Activated naive CD4-positive, alpha-beta T cell treated with anti-CD3 and anti-CD28 coated beads, Interleukin-2, amount 50 U/mL, for 72 hours (primary cell): ENCODE measurements at regions not wholly inside any gene's neighbourhood (a gene's known extent, or its start where the extent isn't known, plus 50 kb on each side); places are given as distances from the start of the nearest gene placed in this dataset.
"Not testable (repeated sequence)": the region's sequence is repeated elsewhere in the genome, so short reads cannot be mapped to it uniquely, and the experiment has no call there.

Experiments
- ATAC-seq, 2 donors: fragments of 150-1000 bp; cut with Tn5 transposase; 2 replicates each; pipeline ENCODE4 v1.10.0; 2021; ENCODE audit warnings: mild to moderate bottlenecking in 2 of 2, moderate library complexity in 2 of 2
- DNase-seq, 2 donors: peaks; one replicate each; pipeline ENCODE4 v3.0.0; 2021 to 2022; ENCODE audit warnings: low spot score in 2 of 2
- H3K27ac Mint-ChIP-seq, 2 donors: one replicate each; pipeline ENCODE4 v1.8.0; 2022; ENCODE audit warnings: mild to moderate bottlenecking in 2 of 2, mixed read lengths in 2 of 2
- H3K36me3 Mint-ChIP-seq, 2 donors: one replicate each; pipeline ENCODE4 v1.8.0; 2022; ENCODE audit warnings: mixed read lengths in 2 of 2
- H3K9me3 Mint-ChIP-seq, 2 donors: one replicate each; pipeline ENCODE4 v1.8.0; 2022; ENCODE audit warnings: mixed read lengths in 2 of 2

GRCh38 chr12:126908765-126909142 is 1358.2 kb upstream of the TMEM132C start:
- H3K27ac Mint-ChIP-seq = no peak overlapping the region
- ATAC-seq (no peak), DNase-seq (no peak)
- no peaks in the 10 kb centered on the region for H3K36me3 Mint-ChIP-seq
- H3K9me3 Mint-ChIP-seq = peaks cover 5 to 6% of the 10 kb centered on the region in 2 donors

GRCh38 chr12:126910570-126910969 is 1356.4 kb upstream of the TMEM132C start:
- ATAC-seq (no peak), DNase-seq (no peak)
- Mint-ChIP-seq H3K36me3 (no peaks in the 10 kb centered on the region), H3K9me3 (peaks cover 4% of the 10 kb centered on the region in 2 donors), H3K27ac (no peak overlapping the region)

- no peak for DNase-seq
Measured at GRCh38 chr12:126912111-126912510, 1354.9 kb upstream of the TMEM132C start.

GRCh38 chr12:126914170-126914793 is 1352.7 kb upstream of the TMEM132C start:
- DNase-seq (no peak), ATAC-seq (no peak)
- no peaks in the 10 kb centered on the region for H3K9me3 Mint-ChIP-seq
- H3K27ac Mint-ChIP-seq = no peak overlapping the region
- no peaks in the 10 kb centered on the region for H3K36me3 Mint-ChIP-seq

More at GRCh38 chr12:126912111-126912510, 1354.9 kb upstream of the TMEM132C start:
- Mint-ChIP-seq H3K9me3 (no peaks in the 10 kb centered on the region), H3K27ac (no peak overlapping the region), H3K36me3 (no peaks in the 10 kb centered on the region)
- no peak for ATAC-seq

GRCh38 chr12:126915309-126915708 is 1351.7 kb upstream of the TMEM132C start:
- H3K9me3 Mint-ChIP-seq = no peaks in the 10 kb centered on the region
- H3K36me3 Mint-ChIP-seq = no peaks in the 10 kb centered on the region
- H3K27ac Mint-ChIP-seq = no peak overlapping the region
- ATAC-seq = no peak
- no peak for DNase-seq

GRCh38 chr12:126926023-126926594 is 1340.9 kb upstream of the TMEM132C start:
- Mint-ChIP-seq H3K27ac (no peak overlapping the region), H3K36me3 (no peaks in the 10 kb centered on the region), H3K9me3 (no peaks in the 10 kb centered on the region)
- no peak for DNase-seq
- peak in 1 of 2 donors; percentile 22 for ATAC-seq

GRCh38 chr12:126930234-126930633 is 1336.7 kb upstream of the TMEM132C start:
- Mint-ChIP-seq H3K27ac (no peak overlapping the region), H3K9me3 (no peaks in the 10 kb centered on the region)

GRCh38 chr12:126932156-126932555 is 1334.8 kb upstream of the TMEM132C start:
- ATAC-seq (no peak), DNase-seq (no peak)
- Mint-ChIP-seq H3K36me3 (no peaks in the 10 kb centered on the region), H3K27ac (no peak overlapping the region), H3K9me3 (no peaks in the 10 kb centered on the region)

More at GRCh38 chr12:126930234-126930633, 1336.7 kb upstream of the TMEM132C start:
- DNase-seq (no peak), ATAC-seq (no peak)
- no peaks in the 10 kb centered on the region for H3K36me3 Mint-ChIP-seq

- Mint-ChIP-seq H3K36me3 (no peaks in the 10 kb centered on the region), H3K9me3 (no peaks in the 10 kb centered on the region), H3K27ac (no peak overlapping the region)
- DNase-seq (no peak), ATAC-seq (no peak)
Measured at GRCh38 chr12:126935435-126935834, 1331.5 kb upstream of the TMEM132C start.

GRCh38 chr12:126936181-126936851 is 1330.7 kb upstream of the TMEM132C start:
- Mint-ChIP-seq H3K36me3 (no peaks in the 10 kb centered on the region), H3K9me3 (no peaks in the 10 kb centered on the region), H3K27ac (no peak overlapping the region)
- peak in 1 of 2 donors; percentile 31 for ATAC-seq
- DNase-seq = no peak

GRCh38 chr12:126937431-126937830 is 1329.5 kb upstream of the TMEM132C start:
- H3K9me3 Mint-ChIP-seq = no peaks in the 10 kb centered on the region
- H3K36me3 Mint-ChIP-seq = no peaks in the 10 kb centered on the region
- no peak overlapping the region for H3K27ac Mint-ChIP-seq
- no peak for ATAC-seq
- DNase-seq = no peak

GRCh38 chr12:126944684-126945083 is 1322.3 kb upstream of the TMEM132C start:
- ATAC-seq (peak in 1 of 2 donors; percentile 70), DNase-seq (no peak)
- H3K36me3 Mint-ChIP-seq = no peaks in the 10 kb centered on the region
- H3K9me3 Mint-ChIP-seq = no peaks in the 10 kb centered on the region
- H3K27ac Mint-ChIP-seq = no peak overlapping the region

- H3K27ac Mint-ChIP-seq, DNase-seq, H3K9me3 Mint-ChIP-seq, ATAC-seq, H3K36me3 Mint-ChIP-seq: not testable (repeated sequence)
Measured at GRCh38 chr12:126946958-126947357, 1320.0 kb upstream of the TMEM132C start.

GRCh38 chr12:126949558-126949957 is 1317.4 kb upstream of the TMEM132C start:
- Mint-ChIP-seq H3K9me3 (no peaks in the 10 kb centered on the region), H3K27ac (no peak overlapping the region), H3K36me3 (no peaks in the 10 kb centered on the region)
- DNase-seq (no peak), ATAC-seq (no peak)

GRCh38 chr12:126950266-126950665 is 1316.7 kb upstream of the TMEM132C start:
- no peak overlapping the region for H3K27ac Mint-ChIP-seq
- no peak for ATAC-seq
- no peaks in the 10 kb centered on the region for H3K9me3 Mint-ChIP-seq
- no peaks in the 10 kb centered on the region for H3K36me3 Mint-ChIP-seq
- no peak for DNase-seq

- Mint-ChIP-seq H3K27ac (no peak overlapping the region), H3K9me3 (no peaks in the 10 kb centered on the region), H3K36me3 (no peaks in the 10 kb centered on the region)
- ATAC-seq = no peak
- DNase-seq = no peak
Measured at GRCh38 chr12:126952096-126953007, 1314.6 kb upstream of the TMEM132C start.

GRCh38 chr12:126953365-126953889 is 1313.5 kb upstream of the TMEM132C start:
- H3K36me3 Mint-ChIP-seq = no peaks in the 10 kb centered on the region
- H3K9me3 Mint-ChIP-seq = no peaks in the 10 kb centered on the region
- ATAC-seq (no peak), DNase-seq (no peak)
- H3K27ac Mint-ChIP-seq = no peak overlapping the region
